Astrocyte (in vitro differentiated cells and primary cell): ENCODE measurements at regions not wholly inside any gene's neighbourhood (a gene's known extent, or its start where the extent isn't known, plus 50 kb on each side); places are given as distances from the start of the nearest gene placed in this dataset.

Experiments
- EZH2 ChIP-seq: IDR thresholded peaks from 2 replicates; pipeline ENCODE4 v1.6.1; 2012; ENCODE audit warnings: mild to moderate bottlenecking, low read length, inconsistent platforms; ENCODE audit not compliant: insufficient read depth
- TF ChIP-seq, protein P1 (sequence below): IDR thresholded peaks from 2 replicates; pipeline ENCODE4 v1.5.1; 2011; ENCODE audit warnings: low read depth, mild to moderate bottlenecking, inconsistent platforms, low read length, moderate library complexity; ENCODE audit not compliant: insufficient read depth

GRCh38 chr2:128493880-128494279 is 175.2 kb upstream of the HS6ST1 start:
- TF ChIP-seq, protein P1, sequence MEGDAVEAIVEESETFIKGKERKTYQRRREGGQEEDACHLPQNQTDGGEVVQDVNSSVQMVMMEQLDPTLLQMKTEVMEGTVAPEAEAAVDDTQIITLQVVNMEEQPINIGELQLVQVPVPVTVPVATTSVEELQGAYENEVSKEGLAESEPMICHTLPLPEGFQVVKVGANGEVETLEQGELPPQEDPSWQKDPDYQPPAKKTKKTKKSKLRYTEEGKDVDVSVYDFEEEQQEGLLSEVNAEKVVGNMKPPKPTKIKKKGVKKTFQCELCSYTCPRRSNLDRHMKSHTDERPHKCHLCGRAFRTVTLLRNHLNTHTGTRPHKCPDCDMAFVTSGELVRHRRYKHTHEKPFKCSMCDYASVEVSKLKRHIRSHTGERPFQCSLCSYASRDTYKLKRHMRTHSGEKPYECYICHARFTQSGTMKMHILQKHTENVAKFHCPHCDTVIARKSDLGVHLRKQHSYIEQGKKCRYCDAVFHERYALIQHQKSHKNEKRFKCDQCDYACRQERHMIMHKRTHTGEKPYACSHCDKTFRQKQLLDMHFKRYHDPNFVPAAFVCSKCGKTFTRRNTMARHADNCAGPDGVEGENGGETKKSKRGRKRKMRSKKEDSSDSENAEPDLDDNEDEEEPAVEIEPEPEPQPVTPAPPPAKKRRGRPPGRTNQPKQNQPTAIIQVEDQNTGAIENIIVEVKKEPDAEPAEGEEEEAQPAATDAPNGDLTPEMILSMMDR = no peak
- TF ChIP-seq EZH2 = no peak
